Dermis microvascular lymphatic vessel endothelial cell (primary cell): ENCODE measurements at regions not wholly inside any gene's neighbourhood (a gene's known extent, or its start where the extent isn't known, plus 50 kb on each side); places are given as distances from the start of the nearest gene placed in this dataset.
A peak's percentile ranks its signal among the peaks of the same experiment; 100 is the strongest.
"Not testable (repeated sequence)": the region's sequence is repeated elsewhere in the genome, so short reads cannot be mapped to it uniquely, and the experiment has no call there.

Source experiments
- DNase-seq, 2 donors: peaks; one replicate each; pipeline versions ENCODE4 v3.0.0 to v3.0.0-alpha.2; 2010; ENCODE audit warnings: low read depth in 2 of 2

DNA sequence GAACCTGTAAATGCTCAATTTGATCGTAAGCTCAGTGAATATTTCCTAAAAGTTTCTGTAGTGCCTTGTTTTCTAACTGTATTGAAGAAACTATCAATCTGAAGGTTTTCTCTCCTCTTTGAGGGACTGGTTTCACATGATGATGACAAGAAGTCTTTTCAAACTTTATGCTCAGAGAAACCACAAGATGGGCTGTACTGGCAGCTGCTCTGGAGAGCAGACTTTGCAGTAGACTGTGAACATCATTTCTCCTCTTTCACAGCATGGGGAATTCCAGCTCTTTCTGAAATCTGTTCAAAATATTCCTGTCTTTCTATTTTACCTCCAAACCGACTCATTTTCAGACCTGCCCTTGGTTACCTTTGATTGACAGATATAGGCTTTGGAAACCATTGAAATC, 194.4 kb downstream of the IZUMO3 start:
- no peak for DNase-seq

GRCh38 chr9:24342457-24342856, 203.2 kb downstream of the IZUMO3 start:
- DNase-seq = no peak

DNA sequence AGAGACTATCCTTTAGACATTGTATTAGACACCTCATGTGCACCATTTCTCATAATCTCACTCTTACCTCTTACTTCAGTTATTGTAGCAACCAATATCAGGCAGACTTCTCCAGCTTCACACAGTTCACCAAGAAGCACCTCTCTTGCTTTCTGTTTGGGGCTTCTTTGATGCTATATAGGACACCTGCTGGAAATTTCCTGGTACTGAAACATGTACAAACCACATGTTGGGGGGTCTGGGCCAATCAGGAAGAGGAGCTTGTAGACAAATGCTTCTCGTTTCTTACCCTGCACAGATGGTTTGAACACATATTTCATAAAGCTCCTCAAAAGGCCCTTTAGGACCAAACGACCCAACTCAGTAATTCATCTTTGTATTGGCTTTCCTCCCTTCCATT, 212.1 kb downstream of the IZUMO3 start:
- no peak for DNase-seq

DNA sequence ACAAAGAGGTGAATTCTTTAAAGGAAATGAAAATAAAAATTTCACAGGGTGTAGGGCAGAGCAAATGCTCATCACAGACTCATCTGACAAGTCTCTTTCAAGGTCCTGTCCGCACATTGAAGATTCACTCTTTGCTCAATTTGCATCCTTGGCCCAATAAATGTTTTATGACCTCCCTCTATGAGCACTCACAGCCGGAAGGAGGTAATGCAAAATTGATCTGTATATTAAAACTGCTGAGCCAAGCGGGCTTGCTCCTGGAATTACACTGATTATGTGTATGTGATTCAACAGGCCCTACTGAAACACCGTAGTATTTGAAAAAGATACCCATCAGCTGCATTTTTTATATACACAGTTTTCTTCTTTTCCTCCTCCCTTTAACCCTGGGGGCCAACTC, 246.8 kb downstream of the IZUMO3 start:
- no peak for DNase-seq

DNA sequence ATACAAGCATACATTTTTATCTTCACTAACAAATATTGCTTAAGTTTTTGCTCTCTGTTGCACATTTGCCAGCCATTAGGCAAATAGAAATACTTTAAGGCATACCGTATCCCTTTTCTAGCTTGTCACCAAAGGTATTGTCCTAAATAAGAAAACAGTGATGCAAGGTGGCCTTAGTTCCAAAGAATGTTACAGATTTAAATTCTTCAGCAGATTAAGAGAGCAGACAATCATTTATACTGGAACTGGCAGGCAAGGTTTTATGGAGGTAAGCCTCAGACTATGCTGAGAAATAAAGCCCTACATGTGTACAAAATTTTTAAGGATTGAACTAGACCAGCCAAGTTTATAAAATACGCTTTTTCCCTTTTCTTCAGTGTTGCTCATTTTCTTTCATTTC, 247.8 kb downstream of the IZUMO3 start:
- no peak for DNase-seq

GRCh38 chr9:24296124-24296523, 249.6 kb downstream of the IZUMO3 start:
- DNase-seq = no peak

GRCh38 chr9:24293386-24293785, 252.3 kb downstream of the IZUMO3 start:
- no peak for DNase-seq

GRCh38 chr9:24286761-24287160, 258.9 kb downstream of the IZUMO3 start:
- no peak for DNase-seq

DNA sequence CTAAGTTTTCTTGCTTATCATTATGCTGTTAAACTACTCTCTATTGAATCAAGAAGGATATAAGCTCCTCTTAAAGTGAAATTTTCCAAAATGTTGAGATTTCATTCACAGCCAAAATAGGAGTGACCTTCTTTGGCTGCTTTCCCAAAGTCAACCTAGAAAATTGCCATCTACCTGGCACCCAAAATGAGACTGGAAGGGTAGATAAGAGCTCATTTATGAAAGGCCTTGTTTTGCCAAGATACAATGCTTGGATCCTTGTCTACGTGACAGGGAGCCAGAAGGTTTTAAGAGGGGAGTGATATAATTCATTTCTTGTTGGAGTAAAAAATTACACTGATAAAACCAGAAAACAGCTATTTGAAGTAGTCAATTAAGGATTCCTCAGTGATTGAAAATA, 287.1 kb downstream of the IZUMO3 start:
- DNase-seq = no peak

GRCh38 chr9:24257726-24258125, 288.0 kb downstream of the IZUMO3 start:
- no peak for DNase-seq

- peak in 1 of 2 donors; percentile 8 for DNase-seq
Measured at GRCh38 chr9:24245988-24246387, 299.7 kb downstream of the IZUMO3 start.

GRCh38 chr9:24242576-24242975, 303.1 kb downstream of the IZUMO3 start:
- no peak for DNase-seq

- no peak for DNase-seq
Measured at GRCh38 chr9:24218656-24219055, 327.0 kb downstream of the IZUMO3 start.

GRCh38 chr9:24210641-24211040, 335.1 kb downstream of the IZUMO3 start:
- no peak for DNase-seq

DNA sequence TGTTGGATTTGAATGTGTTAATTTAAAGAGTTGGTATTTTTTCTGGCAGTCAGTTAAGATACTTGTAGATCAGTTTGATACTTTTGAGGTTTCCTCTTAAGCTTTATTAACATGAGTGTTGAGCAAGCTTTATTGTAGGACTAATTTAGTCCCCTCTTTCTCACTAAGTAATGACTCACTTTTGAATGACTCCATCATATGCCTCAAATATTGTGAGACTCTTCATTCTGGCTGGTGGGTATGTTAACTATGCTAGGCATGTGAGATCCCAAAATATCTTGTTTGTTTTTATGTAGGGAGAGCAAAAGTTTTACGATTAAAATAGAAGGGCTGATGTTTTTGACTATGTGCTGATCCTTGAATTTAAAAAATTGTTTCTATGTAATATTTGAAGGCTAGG, 355.7 kb downstream of the IZUMO3 start:
- no peak for DNase-seq

- not testable (repeated sequence) for DNase-seq
Measured at GRCh38 chr9:24180572-24180971, 354.5 kb upstream of the ELAVL2 start.

DNA sequence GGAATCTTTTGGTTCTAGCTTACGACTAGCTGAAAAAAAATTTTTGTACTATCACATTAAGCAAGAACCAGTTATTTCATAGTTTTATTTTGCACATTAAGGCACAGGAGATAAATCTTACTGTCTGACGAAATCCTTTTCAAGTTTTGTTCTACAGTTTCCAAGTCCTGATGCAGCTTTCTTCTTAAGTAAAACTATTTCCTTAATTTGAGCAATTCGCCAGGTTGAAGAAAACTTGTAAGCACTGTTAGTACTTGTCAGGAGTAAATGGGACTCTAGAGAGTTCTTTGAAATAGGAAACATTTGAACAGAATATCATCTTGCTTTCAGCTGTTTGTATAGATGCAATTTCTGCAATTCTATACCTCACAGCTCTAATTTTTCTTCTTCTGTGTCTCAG, 318.8 kb upstream of the ELAVL2 start:
- DNase-seq = no peak

DNA sequence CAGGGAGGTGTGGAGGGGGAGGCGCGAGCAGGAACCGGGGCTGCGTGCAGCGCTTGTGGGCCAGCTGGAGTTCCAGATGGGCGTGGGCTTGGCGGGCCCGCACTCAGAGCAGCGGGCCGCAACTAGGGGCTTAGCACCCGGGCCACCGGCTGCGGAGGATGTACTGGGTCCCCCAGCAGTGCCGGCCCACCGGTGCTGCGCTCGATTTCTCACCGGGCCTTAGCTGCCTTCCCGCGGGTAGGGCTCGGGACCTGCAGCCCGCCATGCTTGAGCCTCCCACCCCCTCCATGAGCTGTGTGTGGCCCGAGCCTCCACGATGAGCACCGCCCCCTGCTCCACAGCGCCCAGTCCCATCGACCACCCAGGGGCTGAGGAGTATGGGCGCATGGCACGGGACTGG, 309.0 kb upstream of the ELAVL2 start:
- DNase-seq = not testable (repeated sequence)

- DNase-seq = no peak
Measured at GRCh38 chr9:24132244-24132643, 306.2 kb upstream of the ELAVL2 start.

GRCh38 chr9:24127519-24127918, 301.5 kb upstream of the ELAVL2 start:
- DNase-seq = no peak

DNA sequence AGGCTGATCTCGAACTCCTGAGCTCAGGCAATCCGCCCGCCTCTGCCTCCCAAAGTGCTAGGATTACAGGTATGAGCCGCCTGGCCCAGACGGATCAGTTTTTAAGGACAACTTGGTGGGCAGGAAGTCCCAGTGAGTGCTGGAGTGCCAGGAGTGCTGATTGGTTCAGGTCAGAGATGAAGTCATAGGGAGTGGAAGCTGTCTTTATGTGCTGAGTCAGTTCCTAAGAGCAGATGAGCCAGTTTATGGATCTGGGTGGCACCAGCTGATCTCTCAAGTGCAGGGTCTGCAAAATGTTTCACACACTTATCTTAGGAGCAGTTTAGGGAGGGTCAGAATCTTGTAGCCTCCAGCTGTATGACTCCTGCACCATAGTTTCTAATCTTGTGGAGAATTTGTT, 292.1 kb upstream of the ELAVL2 start:
- no peak for DNase-seq

GRCh38 chr9:24096756-24097155, 270.7 kb upstream of the ELAVL2 start:
- DNase-seq = no peak

GRCh38 chr9:24095246-24095645, 269.2 kb upstream of the ELAVL2 start:
- DNase-seq = no peak

DNA sequence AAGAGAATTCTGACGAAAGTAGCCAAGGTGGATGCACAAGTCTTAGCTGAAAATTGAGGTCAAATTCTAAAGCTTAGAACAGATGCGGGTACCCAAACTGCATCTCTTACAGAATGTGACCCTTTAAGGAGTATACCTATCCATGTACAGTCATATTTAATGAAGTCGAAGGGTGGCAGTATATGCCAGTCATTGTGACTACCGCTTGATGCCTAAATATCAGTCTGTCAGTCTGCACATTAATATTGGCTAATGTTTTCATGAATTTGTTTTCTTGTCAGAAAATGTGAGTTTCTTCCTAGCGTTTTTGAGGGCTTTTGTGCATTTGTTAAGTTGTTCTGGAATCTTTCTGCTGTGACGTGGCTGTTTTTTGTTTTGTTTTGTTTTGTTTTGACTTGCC, 264.5 kb upstream of the ELAVL2 start:
- DNase-seq = no peak

DNA sequence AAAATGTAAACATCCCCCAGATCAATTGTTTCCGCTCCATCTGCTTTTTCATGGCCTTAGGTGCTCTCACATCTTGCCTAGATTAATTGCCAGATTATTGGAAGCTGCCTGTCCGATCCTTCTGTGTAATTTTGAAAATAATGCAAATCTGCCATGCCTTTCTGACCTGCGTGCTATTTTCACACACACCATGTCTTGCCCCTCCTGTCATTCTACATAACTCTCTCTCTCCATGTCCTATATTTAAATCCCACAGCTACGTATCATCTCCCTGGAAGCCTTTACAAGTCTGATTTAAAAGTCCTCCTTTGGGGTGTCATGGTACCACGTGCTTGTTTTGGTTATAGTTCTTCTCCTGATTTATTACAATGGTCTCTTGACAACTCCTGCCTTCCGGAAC, 247.6 kb upstream of the ELAVL2 start:
- DNase-seq = no peak
